GM23338 (cell line): ENCODE measurements at regions not wholly inside any gene's neighbourhood (a gene's known extent, or its start where the extent isn't known, plus 50 kb on each side); places are given as distances from the start of the nearest gene placed in this dataset.
A peak's percentile ranks its signal among the peaks of the same experiment; 100 is the strongest.

ENCODE experiments used
- ATAC-seq: fragments of 200-7000 bp; cut with Tn5 transposase; 3 replicates; pipeline ENCODE4 v1.9.1; 2020
- DNase-seq: peaks from one replicate; pipeline ENCODE4 v3.0.0-alpha.2; 2015; ENCODE audit warnings: low spot score
- H2AFZ ChIP-seq: fragments of 200-600 bp; sonication (generic); 2 replicates; pipeline ENCODE4 v1.8.0; 2016; ENCODE audit warnings: antibody characterized with exemption, mild to moderate bottlenecking, moderate library complexity
- H3F3A ChIP-seq: fragments of 200-600 bp; sonication (generic); replicated peaks from 2 replicates; pipeline ENCODE4 v1.8.0; 2017; ENCODE audit warnings: antibody characterized with exemption, mixed run types, low read depth
- H3K27ac ChIP-seq: fragments of 200-600 bp; sonication (generic); 2 replicates; pipeline ENCODE4 v1.6.1; 2016; ENCODE audit warnings: low read depth
- H3K27me3 ChIP-seq: fragments of 200-600 bp; sonication (generic); 2 replicates; pipeline ENCODE4 v1.8.0; 2016; ENCODE audit warnings: mild to moderate bottlenecking, mixed run types, moderate library complexity; ENCODE audit not compliant: insufficient read depth
- H3K36me3 ChIP-seq: fragments of 200-600 bp; sonication (generic); 2 replicates; pipeline ENCODE4 v1.8.0; 2016; ENCODE audit warnings: mild to moderate bottlenecking; ENCODE audit not compliant: insufficient read depth
- H3K4me1 ChIP-seq: fragments of 200-600 bp; sonication (generic); 2 replicates; pipeline ENCODE4 v1.8.0; 2016; ENCODE audit warnings: mild to moderate bottlenecking, moderate library complexity; ENCODE audit not compliant: insufficient read depth
- H3K4me2 ChIP-seq: fragments of 200-600 bp; sonication (generic); 2 replicates; pipeline ENCODE4 v1.7.1; 2017; ENCODE audit warnings: mixed run types
- H3K4me3 ChIP-seq: fragments of 200-600 bp; sonication (generic); 2 replicates; pipeline ENCODE4 v1.6.1; 2016; ENCODE audit warnings: mixed run types
- H3K79me2 ChIP-seq: fragments of 200-600 bp; sonication (generic); replicated peaks from 2 replicates; pipeline ENCODE4 v1.8.0; 2017; ENCODE audit warnings: mild to moderate bottlenecking; ENCODE audit not compliant: insufficient read depth
- H3K9me2 ChIP-seq: fragments of 200-600 bp; sonication (generic); 2 replicates; pipeline ENCODE4 v1.8.0; 2017; ENCODE audit not compliant: insufficient read depth
- H4K20me1 ChIP-seq: fragments of 200-600 bp; sonication (generic); replicated peaks from 2 replicates; pipeline ENCODE4 v1.8.0; 2017; ENCODE audit warnings: mild to moderate bottlenecking; ENCODE audit not compliant: insufficient read depth
- H3K27ac Mint-ChIP-seq: 2 replicates; pipeline ENCODE4 v1.8.0; 2020; ENCODE audit warnings: inconsistent platforms, mild to moderate bottlenecking, moderate library complexity, mixed read lengths
- H3K27me3 Mint-ChIP-seq: 3 replicates; pipeline ENCODE4 v1.8.0; 2022; ENCODE audit warnings: low read depth, mild to moderate bottlenecking, moderate library complexity, mixed read lengths, inconsistent platforms; ENCODE audit not compliant: insufficient read depth, poor library complexity
- H3K36me3 Mint-ChIP-seq: 3 replicates; pipeline ENCODE4 v1.8.0; 2021; ENCODE audit warnings: low read depth, mild to moderate bottlenecking, inconsistent platforms, moderate library complexity, mixed read lengths
- H3K4me1 Mint-ChIP-seq: 3 replicates; pipeline ENCODE4 v1.8.0; 2020; ENCODE audit warnings: mild to moderate bottlenecking, inconsistent platforms, mixed read lengths
- H3K4me3 Mint-ChIP-seq: 3 replicates; pipeline ENCODE4 v1.8.0; 2021; ENCODE audit warnings: moderate library complexity, mild to moderate bottlenecking, inconsistent platforms, mixed read lengths
- H3K9me3 Mint-ChIP-seq: 3 replicates; pipeline ENCODE4 v1.8.0; 2020; ENCODE audit warnings: moderate library complexity, mild to moderate bottlenecking, inconsistent platforms, mixed read lengths
- CREB1 ChIP-seq: fragments of 250-450 bp; sonication (Bioruptor Pico); IDR thresholded peaks from 2 replicates; pipeline ENCODE4 v1.5.0; 2020; ENCODE audit warnings: low read depth, mild to moderate bottlenecking, moderate library complexity
- ETS1 ChIP-seq: IDR thresholded peaks from 2 replicates; pipeline ENCODE4 v1.6.1; 2016; ENCODE audit warnings: antibody characterized with exemption
- EZH2 ChIP-seq: fragments of 200-600 bp; sonication (generic); IDR thresholded peaks from one replicate; pipeline ENCODE4 v1.8.0; 2017; ENCODE audit warnings: antibody characterized with exemption, mild to moderate bottlenecking, low read depth; ENCODE audit not compliant: unreplicated experiment
- JUNB ChIP-seq: IDR thresholded peaks from one replicate; pipeline ENCODE4 v1.6.1; 2016; ENCODE audit warnings: antibody characterized with exemption; ENCODE audit not compliant: unreplicated experiment
- NANOG ChIP-seq: IDR thresholded peaks from 2 replicates; pipeline ENCODE4 v1.6.1; 2016; ENCODE audit warnings: antibody characterized with exemption, borderline replicate concordance
- REST ChIP-seq: IDR thresholded peaks from one replicate; pipeline ENCODE4 v1.6.1; 2018; ENCODE audit warnings: antibody characterized with exemption; ENCODE audit not compliant: unreplicated experiment
- ZNF462 ChIP-seq: fragments of 250-450 bp; sonication (Bioruptor Pico); IDR thresholded peaks from 2 replicates; pipeline ENCODE4 v1.5.0; 2020; ENCODE audit warnings: mild to moderate bottlenecking, moderate library complexity

- ATAC-seq (no peak), DNase-seq (no peak)
- no peak overlapping the region for H3K27ac ChIP-seq
- H3K27me3 ChIP-seq, result no peaks in the 10 kb centered on the region
- Mint-ChIP-seq H3K27ac (no peak overlapping the region), H3K4me3 (no peak overlapping the region), H3K36me3 (no peaks in the 10 kb centered on the region), H3K9me3 (no peaks in the 10 kb centered on the region; the same call in 2 of the 3 replicates), H3K4me1 (peaks cover 26% of the 10 kb centered on the region), H3K27me3 (peaks cover 11% of the 10 kb centered on the region)
- no peaks in the 10 kb centered on the region for H4K20me1 ChIP-seq
- 0 out of 2 replicates have a peak overlapping the region, but pooled peaks have one; percentile 2 for H3K4me3 ChIP-seq
- H3F3A ChIP-seq, result no peaks in the 10 kb centered on the region
- 0 out of 2 replicates have a peak overlapping the region, but pooled peaks have one; percentile 1 for H3K4me2 ChIP-seq
- TF ChIP-seq ZNF462 (CRISPR knock-in tag) (no peak), EZH2 (no peak), CREB1 (CRISPR knock-in tag) (no peak), NANOG (no peak), ETS1 (no peak), JUNB (no peak), REST (no peak)
- H3K4me1 ChIP-seq, result peaks cover 24% of the 10 kb centered on the region; the same call in 1 of the 2 replicates
- H3K79me2 ChIP-seq, result no peaks in the 10 kb centered on the region
- H3K36me3 ChIP-seq, result no peaks in the 10 kb centered on the region
- no peak overlapping the region for H2AFZ ChIP-seq
- no peaks in the 10 kb centered on the region for H3K9me2 ChIP-seq
Observed at GRCh38 chr2:64881037-64881492, 108.1 kb upstream of the SLC1A4 start.
